Neural progenitor cell (in vitro differentiated cells): ENCODE measurements at regions not wholly inside any gene's neighbourhood (a gene's known extent, or its start where the extent isn't known, plus 50 kb on each side); places are given as distances from the start of the nearest gene placed in this dataset.

Experiments
- DNase-seq: peaks from one replicate; pipeline ENCODE4 v3.0.0-alpha.2; 2016; ENCODE audit warnings: low spot score
- H2AFZ ChIP-seq: fragments of 200-600 bp; sonication (generic); replicated peaks from 2 replicates; pipeline ENCODE4 v1.6.1; 2016; ENCODE audit warnings: antibody characterized with exemption
- H3F3A ChIP-seq: fragments of 200-600 bp; sonication (generic); 2 replicates; pipeline ENCODE4 v1.6.1; 2016; ENCODE audit warnings: antibody characterized with exemption, low read depth
- H3K27ac ChIP-seq: fragments of 200-600 bp; sonication (generic); 2 replicates; pipeline ENCODE4 v1.5.1; 2016; ENCODE audit warnings: mild to moderate bottlenecking
- H3K27me3 ChIP-seq: fragments of 200-600 bp; sonication (generic); 2 replicates; pipeline ENCODE4 v1.6.1; 2016; ENCODE audit warnings: mild to moderate bottlenecking, moderate library complexity
- H3K36me3 ChIP-seq: fragments of 200-600 bp; sonication (generic); 2 replicates; pipeline ENCODE4 v1.5.1; 2016
- H3K4me1 ChIP-seq: fragments of 200-600 bp; sonication (generic); 2 replicates; pipeline ENCODE4 v1.6.1; 2016; ENCODE audit warnings: mixed run types
- H3K4me2 ChIP-seq: fragments of 200-600 bp; sonication (generic); 2 replicates; pipeline ENCODE4 v1.6.1; 2016
- H3K4me3 ChIP-seq: fragments of 200-600 bp; sonication (generic); 2 replicates; pipeline ENCODE4 v1.5.1; 2016
- H3K79me2 ChIP-seq: fragments of 200-600 bp; sonication (generic); 2 replicates; pipeline ENCODE4 v1.6.1; 2016; ENCODE audit warnings: low read depth
- H3K9ac ChIP-seq: fragments of 200-600 bp; sonication (generic); 2 replicates; pipeline ENCODE4 v1.6.1; 2016
- H3K9me3 ChIP-seq: fragments of 200-600 bp; sonication (generic); 2 replicates; pipeline ENCODE4 v1.5.1; 2016; ENCODE audit warnings: low read depth
- H4K20me1 ChIP-seq: fragments of 200-600 bp; sonication (generic); 2 replicates; pipeline ENCODE4 v1.6.1; 2016; ENCODE audit warnings: low read depth
- H3K27ac Mint-ChIP-seq: 3 replicates; pipeline ENCODE4 v1.8.0; 2021; ENCODE audit warnings: mixed read lengths
- H3K27me3 Mint-ChIP-seq: 2 replicates; pipeline ENCODE4 v1.8.0; 2022; ENCODE audit warnings: low read depth, mild to moderate bottlenecking, inconsistent platforms, moderate library complexity, mixed read lengths; ENCODE audit not compliant: insufficient read depth
- H3K36me3 Mint-ChIP-seq: 3 replicates; pipeline ENCODE4 v1.8.0; 2021; ENCODE audit warnings: mixed read lengths
- H3K4me1 Mint-ChIP-seq: 3 replicates; pipeline ENCODE4 v1.8.0; 2021; ENCODE audit warnings: mixed read lengths
- H3K4me3 Mint-ChIP-seq: 3 replicates; pipeline ENCODE4 v1.8.0; 2021; ENCODE audit warnings: mild to moderate bottlenecking, moderate library complexity, mixed read lengths
- H3K9me3 Mint-ChIP-seq: 3 replicates; pipeline ENCODE4 v1.8.0; 2020; ENCODE audit warnings: mixed read lengths
- CTCF ChIP-seq: fragments of 200-600 bp; sonication (generic); IDR thresholded peaks from 2 replicates; pipeline ENCODE4 v1.5.1; 2017; ENCODE audit warnings: antibody characterized with exemption, mild to moderate bottlenecking
- EZH2 ChIP-seq: fragments of 200-600 bp; sonication (generic); IDR thresholded peaks from 2 replicates; pipeline ENCODE4 v1.6.1; 2017; ENCODE audit warnings: antibody characterized with exemption, mild to moderate bottlenecking, moderate library complexity
- EZH2phosphoT487 ChIP-seq: fragments of 200-600 bp; sonication (generic); IDR thresholded peaks from 2 replicates; pipeline ENCODE4 v1.6.1; 2017; ENCODE audit warnings: antibody characterized with exemption

- Histone ChIP-seq H3K27me3 (no peaks in the 10 kb centered on the region), H3F3A (no peaks in the 10 kb centered on the region), H3K4me1 (no peaks in the 10 kb centered on the region), H3K9me3 (no peaks in the 10 kb centered on the region), H2AFZ (no peak overlapping the region), H3K79me2 (no peaks in the 10 kb centered on the region), H3K4me3 (no peak overlapping the region), H3K27ac (no peak overlapping the region), H3K4me2 (no peak overlapping the region), H4K20me1 (no peaks in the 10 kb centered on the region), H3K36me3 (no peaks in the 10 kb centered on the region), H3K9ac (no peak overlapping the region)
- no peak overlapping the region for H3K27ac Mint-ChIP-seq
- no peaks in the 10 kb centered on the region for H3K36me3 Mint-ChIP-seq
- TF ChIP-seq CTCF = no peak
- no peak for TF ChIP-seq EZH2
- TF ChIP-seq EZH2phosphoT487 = no peak
- no peak for DNase-seq
- H3K4me3 Mint-ChIP-seq = no peak overlapping the region
- H3K27me3 Mint-ChIP-seq = no peaks in the 10 kb centered on the region
- H3K4me1 Mint-ChIP-seq = peaks cover 3% of the 10 kb centered on the region
- no peaks in the 10 kb centered on the region for H3K9me3 Mint-ChIP-seq
Observed at GRCh38 chr10:90399782-90400181, 458.1 kb downstream of the HTR7 start.

GRCh38 chr10:90403211-90404000, 454.4 kb downstream of the HTR7 start:
- Histone ChIP-seq H3F3A (no peaks in the 10 kb centered on the region), H3K9ac (no peak overlapping the region), H3K4me3 (no peak overlapping the region), H3K36me3 (no peaks in the 10 kb centered on the region), H3K27ac (no peak overlapping the region), H3K27me3 (no peaks in the 10 kb centered on the region), H3K9me3 (no peaks in the 10 kb centered on the region), H4K20me1 (no peaks in the 10 kb centered on the region), H3K4me1 (no peaks in the 10 kb centered on the region), H3K79me2 (no peaks in the 10 kb centered on the region), H3K4me2 (no peak overlapping the region), H2AFZ (no peak overlapping the region)
- H3K4me1 Mint-ChIP-seq = peaks cover 3% of the 10 kb centered on the region
- TF ChIP-seq EZH2phosphoT487 (no peak), CTCF (no peak), EZH2 (no peak)
- no peak overlapping the region for H3K27ac Mint-ChIP-seq
- H3K36me3 Mint-ChIP-seq = no peaks in the 10 kb centered on the region
- DNase-seq = no peak
- H3K9me3 Mint-ChIP-seq = no peaks in the 10 kb centered on the region
- no peak overlapping the region for H3K4me3 Mint-ChIP-seq
- H3K27me3 Mint-ChIP-seq = no peaks in the 10 kb centered on the region

- no peaks in the 10 kb centered on the region for H4K20me1 ChIP-seq
- H3K4me3 ChIP-seq = no peak overlapping the region
- Mint-ChIP-seq H3K4me3 (no peak overlapping the region), H3K9me3 (peaks cover 2% of the 10 kb centered on the region), H3K4me1 (no peaks in the 10 kb centered on the region), H3K27ac (no peak overlapping the region), H3K27me3 (no peaks in the 10 kb centered on the region), H3K36me3 (no peaks in the 10 kb centered on the region)
- H3K9ac ChIP-seq = no peak overlapping the region
- H2AFZ ChIP-seq = no peak overlapping the region
- TF ChIP-seq CTCF (no peak), EZH2phosphoT487 (no peak), EZH2 (no peak)
- H3F3A ChIP-seq = no peaks in the 10 kb centered on the region
- no peak overlapping the region for H3K27ac ChIP-seq
- no peak overlapping the region for H3K4me2 ChIP-seq
- no peaks in the 10 kb centered on the region for H3K79me2 ChIP-seq
- DNase-seq = no peak
- H3K36me3 ChIP-seq = no peaks in the 10 kb centered on the region
- H3K27me3 ChIP-seq = no peaks in the 10 kb centered on the region
- no peaks in the 10 kb centered on the region for H3K9me3 ChIP-seq
- no peaks in the 10 kb centered on the region for H3K4me1 ChIP-seq
Observed at GRCh38 chr10:90407131-90407530, 450.7 kb downstream of the HTR7 start.
